Prostate gland (tissue), 2 donors: ENCODE measurements at regions not wholly inside any gene's neighbourhood (a gene's known extent, or its start where the extent isn't known, plus 50 kb on each side); places are given as distances from the start of the nearest gene placed in this dataset.

ENCODE experiments used
- CTCF ChIP-seq, 4 experiments: fragments of 200-600 bp in 2 of 4; fragments of 450-650 bp in 2 of 4; sonication (generic) in 2 of 4; IDR thresholded peaks; 1 replicate in 3 of 4; 2 replicates in 1 of 4; pipeline ENCODE4 v1.5.1; 2016 to 2019; ENCODE audit warnings: antibody characterized with exemption in 4 of 4, mild to moderate bottlenecking in 2 of 4, moderate library complexity in 2 of 4
- POLR2A ChIP-seq: fragments of 450-650 bp; IDR thresholded peaks from one replicate; pipeline ENCODE4 v1.6.1; 2016; ENCODE audit warnings: antibody characterized with exemption, mild to moderate bottlenecking

- TF ChIP-seq CTCF (IDR thresholded peaks at IDR 0.05) (no peak), POLR2A (no peak)
Observed at GRCh38 chr2:59996855-59997254, 556.6 kb downstream of the BCL11A start.
